HG02981 (cell line): ENCODE measurements at regions not wholly inside any gene's neighbourhood (a gene's known extent, or its start where the extent isn't known, plus 50 kb on each side); places are given as distances from the start of the nearest gene placed in this dataset.
A peak's percentile ranks its signal among the peaks of the same experiment; 100 is the strongest.
"Not testable (repeated sequence)": the region's sequence is repeated elsewhere in the genome, so short reads cannot be mapped to it uniquely, and the experiment has no call there.

ENCODE experiments used
- ATAC-seq: cut with Tn5 transposase; IDR thresholded peaks from one replicate; pipeline ENCODE4 v1.9.1; 2021; ENCODE audit warnings: mild to moderate bottlenecking, moderate library complexity; ENCODE audit not compliant: unreplicated experiment

- no peak for ATAC-seq
Observed at GRCh38 chr11:90738799-90739198, 516.0 kb upstream of the CHORDC1 start.

GRCh38 chr11:90737444-90738050, 514.7 kb upstream of the CHORDC1 start:
- no peak for ATAC-seq

- ATAC-seq = no peak
Observed at GRCh38 chr11:90732486-90732885, 509.6 kb upstream of the CHORDC1 start.

GRCh38 chr11:90723475-90723874, 500.6 kb upstream of the CHORDC1 start:
- ATAC-seq = no peak

GRCh38 chr11:90722552-90723190, 499.8 kb upstream of the CHORDC1 start:
- no peak for ATAC-seq

GRCh38 chr11:90717522-90717921, 494.7 kb upstream of the CHORDC1 start:
- ATAC-seq = no peak

GRCh38 chr11:90705661-90706060, 482.8 kb upstream of the CHORDC1 start:
- ATAC-seq = no peak

GRCh38 chr11:90704510-90704909, 481.7 kb upstream of the CHORDC1 start:
- ATAC-seq = no peak

GRCh38 chr11:90701716-90702115, 478.9 kb upstream of the CHORDC1 start:
- no peak for ATAC-seq

- ATAC-seq = peak; percentile 61
Observed at GRCh38 chr11:90700789-90701439, 478.1 kb upstream of the CHORDC1 start.

- no peak for ATAC-seq
Observed at GRCh38 chr11:90699791-90700400, 477.0 kb upstream of the CHORDC1 start.

- ATAC-seq = no peak
Observed at GRCh38 chr11:90698238-90698637, 475.4 kb upstream of the CHORDC1 start.

GRCh38 chr11:90675496-90675895, 452.6 kb upstream of the CHORDC1 start:
- ATAC-seq = not testable (repeated sequence)

- ATAC-seq = no peak
Observed at GRCh38 chr11:90669094-90669493, 446.2 kb upstream of the CHORDC1 start.

- no peak for ATAC-seq
Observed at GRCh38 chr11:90668502-90668901, 445.7 kb upstream of the CHORDC1 start.

- peak; percentile 91 for ATAC-seq
Observed at GRCh38 chr11:90661233-90661632, 438.4 kb upstream of the CHORDC1 start.

GRCh38 chr11:90656171-90656570, 433.3 kb upstream of the CHORDC1 start:
- ATAC-seq = no peak

GRCh38 chr11:90650153-90650552, 427.3 kb upstream of the CHORDC1 start:
- ATAC-seq = no peak

- ATAC-seq = no peak
Observed at GRCh38 chr11:90646706-90647105, 423.9 kb upstream of the CHORDC1 start.

- ATAC-seq = no peak
Observed at GRCh38 chr11:90646266-90646665, 423.4 kb upstream of the CHORDC1 start.

- no peak for ATAC-seq
Observed at GRCh38 chr11:90639461-90639993, 416.7 kb upstream of the CHORDC1 start.

- no peak for ATAC-seq
Observed at GRCh38 chr11:90635886-90636285, 413.0 kb upstream of the CHORDC1 start.
